Renal cortical epithelial cell (primary cell): ENCODE measurements at regions not wholly inside any gene's neighbourhood (a gene's known extent, or its start where the extent isn't known, plus 50 kb on each side); places are given as distances from the start of the nearest gene placed in this dataset.
A peak's percentile ranks its signal among the peaks of the same experiment; 100 is the strongest.

Experiments
- DNase-seq: peaks from one replicate; pipeline ENCODE4 v3.0.0-alpha.2; 2011; ENCODE audit warnings: low read depth

- no peak for DNase-seq
Measured at GRCh38 chr4:27184508-27185155, 324.0 kb downstream of the STIM2 start.

GRCh38 chr4:27186710-27187109 is 326.1 kb downstream of the STIM2 start:
- no peak for DNase-seq

GRCh38 chr4:27187786-27188185 is 327.1 kb downstream of the STIM2 start:
- DNase-seq: peak; percentile 13

DNA sequence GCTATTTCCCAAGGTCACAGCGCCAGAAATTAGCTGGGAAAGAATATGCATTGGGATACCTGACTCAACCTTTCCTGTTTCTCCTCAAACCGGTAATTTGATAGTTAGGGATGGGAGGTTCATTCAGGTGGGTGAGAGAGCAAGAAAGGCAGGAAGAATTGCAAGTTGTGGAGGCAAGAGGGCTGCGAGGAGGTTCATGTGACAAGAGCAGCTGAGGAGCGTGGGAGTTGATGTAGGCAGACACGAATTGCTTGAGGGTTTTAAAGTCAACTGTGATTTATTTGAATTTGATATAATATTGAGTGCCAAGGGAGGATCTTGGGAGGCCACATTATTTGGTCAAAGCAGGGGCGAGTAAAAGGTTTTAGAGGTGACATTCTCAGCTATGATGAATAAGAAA is 329.0 kb downstream of the STIM2 start:
- no peak for DNase-seq

DNA sequence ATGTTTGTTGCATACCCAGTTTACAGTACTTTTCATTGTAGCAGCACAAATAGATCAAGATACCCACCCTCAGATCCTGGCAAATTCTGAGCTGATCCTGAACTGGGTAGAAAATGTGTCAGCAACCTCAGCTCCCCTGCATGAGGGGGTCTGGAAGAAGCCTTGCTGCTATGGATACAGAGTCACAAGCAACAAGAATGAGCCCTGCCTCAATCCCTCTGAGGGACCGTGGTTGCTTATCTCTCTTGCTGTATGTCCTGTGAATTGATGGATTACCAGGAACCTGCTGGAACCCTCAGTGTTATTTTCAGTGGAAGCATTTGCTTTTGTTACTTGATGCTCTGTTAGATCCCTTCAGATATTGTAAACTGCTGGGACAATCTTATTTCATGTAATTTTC is 331.0 kb downstream of the STIM2 start:
- DNase-seq: no peak

DNA sequence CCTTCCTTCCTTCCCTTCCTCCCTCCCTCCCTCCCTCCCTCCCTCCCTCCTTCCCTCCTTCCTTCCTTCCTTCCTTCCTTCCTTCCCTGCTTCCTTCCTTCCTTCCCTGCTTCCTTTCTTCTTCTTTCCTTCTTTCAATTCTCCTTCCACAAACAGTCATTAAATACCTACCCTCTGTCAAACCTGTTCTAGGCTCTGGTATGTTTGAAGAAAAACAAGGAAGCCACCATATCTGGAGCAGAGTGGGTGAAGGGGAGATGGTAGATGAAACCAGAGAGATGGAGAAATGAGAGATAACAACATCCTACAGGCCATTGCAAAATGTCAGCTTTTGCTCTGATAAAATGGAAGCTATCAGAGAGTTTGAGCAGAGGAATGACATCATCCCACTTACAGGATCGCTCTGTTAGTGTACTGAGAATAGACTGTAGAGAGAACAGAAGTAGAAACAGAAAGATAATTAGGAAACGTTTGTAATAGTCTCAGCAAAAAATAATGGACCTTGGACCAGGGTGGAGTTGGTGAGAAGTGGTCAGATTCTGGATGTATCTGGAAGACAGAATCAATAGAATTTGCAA is 334.0 kb downstream of the STIM2 start:
- no peak for DNase-seq

GRCh38 chr4:27198246-27198645 is 337.6 kb downstream of the STIM2 start:
- DNase-seq: no peak

DNA sequence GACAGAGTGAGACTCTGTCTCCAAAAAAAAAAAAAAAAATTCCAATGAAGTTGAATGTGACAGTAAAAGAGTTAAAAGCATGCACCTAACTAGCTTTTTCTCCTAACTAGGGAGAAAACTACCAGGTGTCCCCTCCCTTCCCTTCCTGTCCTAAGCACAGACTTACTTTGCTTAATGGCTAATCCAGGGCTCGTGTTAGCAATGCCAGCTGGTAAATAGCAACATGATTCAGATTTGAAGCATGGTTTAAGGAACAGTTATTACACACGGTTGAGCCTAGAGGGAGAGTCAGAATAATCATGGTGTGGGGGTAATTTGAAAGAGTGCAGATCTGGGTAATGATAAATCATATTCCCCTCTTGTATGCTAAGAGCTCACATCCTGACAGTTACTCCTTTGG is 338.3 kb downstream of the STIM2 start:
- DNase-seq: peak; percentile 82

- no peak for DNase-seq
Measured at GRCh38 chr4:27206009-27206408, 345.4 kb downstream of the STIM2 start.

DNA sequence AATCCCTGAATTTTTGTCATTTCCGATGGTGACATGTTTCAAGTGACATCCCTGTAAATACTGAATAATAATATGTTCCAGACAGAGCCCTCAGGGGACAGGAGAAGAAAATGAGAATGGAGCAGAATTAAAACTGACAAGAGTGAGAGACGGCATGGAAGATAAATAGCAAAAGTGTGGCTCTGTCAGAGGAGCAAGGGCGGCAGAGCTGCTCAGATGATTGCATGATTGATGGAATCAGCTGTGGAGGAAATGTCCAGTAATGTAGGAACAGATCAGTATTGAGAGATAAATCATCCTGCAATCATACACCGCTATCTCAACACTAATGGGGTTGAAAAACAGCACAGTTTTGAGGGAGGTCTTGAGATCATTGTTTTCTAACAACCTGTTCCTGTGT is 350.3 kb downstream of the STIM2 start:
- no peak for DNase-seq

GRCh38 chr4:27214010-27214409 is 353.4 kb downstream of the STIM2 start:
- DNase-seq: no peak

- DNase-seq: no peak
Measured at GRCh38 chr4:27215220-27215826, 354.7 kb downstream of the STIM2 start.

GRCh38 chr4:27217261-27217769 is 356.7 kb downstream of the STIM2 start:
- peak; percentile 70 for DNase-seq

DNA sequence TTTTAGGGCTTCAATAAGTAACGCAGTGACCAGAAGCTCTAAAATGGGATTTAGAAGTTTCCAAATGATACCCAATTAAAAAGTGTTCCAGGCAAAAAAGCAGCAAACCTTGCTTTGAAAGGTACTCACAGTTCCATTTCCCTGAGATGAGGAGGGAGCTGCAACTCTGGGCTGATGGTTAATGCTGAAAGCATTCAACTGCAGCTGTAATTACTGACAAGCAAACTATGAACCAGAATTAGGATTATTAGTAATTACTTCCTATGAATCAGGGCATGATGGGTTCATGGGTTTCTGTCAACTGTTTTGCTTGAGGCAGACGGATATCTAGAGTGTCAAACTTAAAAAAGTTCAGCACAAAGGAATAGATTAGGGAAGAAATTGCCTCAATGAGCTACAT is 357.4 kb downstream of the STIM2 start:
- DNase-seq: peak; percentile 8

- peak; percentile 3 for DNase-seq
Measured at GRCh38 chr4:27223326-27223725, 362.7 kb downstream of the STIM2 start.

GRCh38 chr4:27233531-27233930 is 372.9 kb downstream of the STIM2 start:
- no peak for DNase-seq

- DNase-seq: no peak
Measured at GRCh38 chr4:27234306-27234899, 373.8 kb downstream of the STIM2 start.

DNA sequence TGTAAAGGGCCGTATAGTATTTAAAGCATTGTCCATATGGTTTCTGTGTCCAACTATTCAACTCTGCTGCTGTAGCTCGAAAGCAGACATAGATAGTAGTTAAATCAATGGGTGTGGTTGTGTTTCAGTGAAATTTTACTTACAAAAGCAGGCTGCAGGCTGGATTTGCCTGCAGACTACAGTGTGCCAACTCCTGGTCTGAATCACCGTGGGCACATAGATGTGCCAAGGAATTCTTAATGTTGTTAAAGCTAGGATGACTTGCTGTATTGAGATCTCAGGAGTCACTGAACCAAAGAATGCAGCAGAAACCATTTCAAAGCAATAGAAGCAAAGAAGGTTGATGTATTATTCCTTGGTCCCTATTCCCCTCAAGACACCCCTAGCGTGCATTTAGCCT is 379.0 kb downstream of the STIM2 start:
- DNase-seq: peak; percentile 81

GRCh38 chr4:27242217-27242616 is 381.6 kb downstream of the STIM2 start:
- no peak for DNase-seq

- DNase-seq: no peak
Measured at GRCh38 chr4:27245216-27245615, 384.6 kb downstream of the STIM2 start.

DNA sequence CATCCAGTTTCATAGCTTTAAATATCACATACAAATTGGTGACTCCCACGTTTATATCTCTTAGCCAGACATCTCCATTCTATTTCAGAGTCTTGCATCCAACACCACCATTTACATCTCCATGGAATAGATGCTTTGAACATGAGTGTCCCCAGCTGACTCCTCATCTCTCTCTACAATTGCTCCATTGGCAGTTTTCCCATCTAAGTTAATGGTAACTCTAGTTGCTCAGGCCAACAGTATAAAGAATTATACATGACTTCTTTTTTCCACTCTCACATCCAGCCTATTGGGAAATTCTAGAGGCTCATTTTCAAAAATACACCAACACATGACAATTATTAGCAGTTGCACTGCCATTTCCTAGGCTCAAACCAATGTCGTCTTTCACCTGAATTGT is 388.2 kb downstream of the STIM2 start:
- peak; percentile 9 for DNase-seq

DNA sequence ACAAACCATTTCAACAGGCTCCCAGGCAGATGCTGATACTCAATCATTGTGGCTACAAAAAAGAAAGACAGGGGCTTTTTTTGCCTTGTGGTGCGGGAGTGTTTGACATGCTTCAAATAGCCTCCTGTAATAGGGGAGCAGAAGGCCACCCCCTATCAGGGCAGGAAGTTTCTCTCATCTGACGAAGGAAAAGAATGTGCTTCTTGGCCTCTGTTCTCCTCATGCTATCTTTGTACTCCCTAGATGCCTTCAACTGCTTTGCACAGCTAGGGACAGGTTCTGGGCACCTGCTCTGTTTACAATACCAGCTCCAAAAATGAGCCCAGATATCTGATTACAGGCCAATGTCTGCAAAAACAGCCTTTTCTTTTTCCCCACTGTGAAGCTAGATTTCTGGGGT is 391.1 kb downstream of the STIM2 start:
- no peak for DNase-seq
